ENCODE measurements at regions not wholly inside any gene's neighbourhood (a gene's known extent, or its start where the extent isn't known, plus 50 kb on each side); places are given as distances from the start of the nearest gene placed in this dataset.
A peak's percentile ranks its signal among the peaks of the same experiment; 100 is the strongest.

GRCh38 chr4:183848805-183849204 is 56.3 kb upstream of the STOX2 start:
- DNase-seq (ENCODE audit: low spot score) = no peak

- no peak for DNase-seq (ENCODE audit: low spot score)
These were observed 52.1 kb upstream of the STOX2 start for GRCh38 chr4:183852910-183853547.

- peak; percentile 80 for DNase-seq (ENCODE audit: low spot score)
These were observed 51.6 kb upstream of the STOX2 start for GRCh38 chr4:183853548-183853940.

Measured in umbilical cord (tissue), 1 donor.